MM.1S (cell line): ENCODE measurements at regions not wholly inside any gene's neighbourhood (a gene's known extent, or its start where the extent isn't known, plus 50 kb on each side); places are given as distances from the start of the nearest gene placed in this dataset.

Experiments
- DNase-seq: peaks from one replicate; pipeline ENCODE4 v3.0.0-alpha.2; 2015
- H2AFZ ChIP-seq: fragments of 300-600 bp; sonication (generic); 2 replicates; pipeline ENCODE4 v1.6.0; 2016; ENCODE audit warnings: antibody characterized with exemption, low read length
- H3F3A ChIP-seq: fragments of 300-600 bp; sonication (generic); 2 replicates; pipeline ENCODE4 v1.6.1; 2016; ENCODE audit warnings: mild to moderate bottlenecking, antibody characterized with exemption, low read length, moderate library complexity, mixed read lengths; ENCODE audit not compliant: insufficient read depth
- H3K27ac ChIP-seq: fragments of 300-600 bp; sonication (generic); 2 replicates; pipeline ENCODE4 v1.5.1; 2016; ENCODE audit warnings: mild to moderate bottlenecking, low read length
- H3K27me3 ChIP-seq: fragments of 300-600 bp; sonication (generic); replicated peaks from 2 replicates; pipeline ENCODE4 v1.6.0; 2016; ENCODE audit warnings: low read length; ENCODE audit not compliant: insufficient read depth
- H3K36me3 ChIP-seq: fragments of 300-600 bp; sonication (generic); replicated peaks from 2 replicates; pipeline ENCODE4 v1.6.1; 2016; ENCODE audit warnings: mild to moderate bottlenecking, low read length, mixed read lengths; ENCODE audit not compliant: insufficient read depth
- H3K4me1 ChIP-seq: fragments of 300-600 bp; sonication (generic); 2 replicates; pipeline ENCODE4 v1.6.1; 2016; ENCODE audit warnings: low read length, mixed read lengths
- H3K4me2 ChIP-seq: fragments of 300-600 bp; sonication (generic); 2 replicates; pipeline ENCODE4 v1.6.0; 2016; ENCODE audit warnings: low read depth, low read length
- H3K4me3 ChIP-seq: fragments of 300-600 bp; sonication (generic); 2 replicates; pipeline ENCODE4 v1.5.1; 2016; ENCODE audit warnings: low read length, mixed read lengths
- H3K79me2 ChIP-seq: fragments of 300-600 bp; sonication (generic); 2 replicates; pipeline ENCODE4 v1.6.1; 2016; ENCODE audit warnings: mixed run types, low read length, mixed read lengths
- H3K9ac ChIP-seq: fragments of 300-600 bp; sonication (generic); 2 replicates; pipeline ENCODE4 v1.6.1; 2016; ENCODE audit warnings: low read length, mixed read lengths
- H3K9me2 ChIP-seq: fragments of 300-600 bp; sonication (generic); replicated peaks from 2 replicates; pipeline ENCODE4 v1.6.1; 2016; ENCODE audit warnings: mild to moderate bottlenecking, low read length, mixed read lengths; ENCODE audit not compliant: insufficient read depth
- H3K9me3 ChIP-seq: fragments of 300-600 bp; sonication (generic); replicated peaks from 2 replicates; pipeline ENCODE4 v1.6.1; 2016; ENCODE audit warnings: mild to moderate bottlenecking, low read length, mixed read lengths; ENCODE audit not compliant: insufficient read depth
- H4K20me1 ChIP-seq: fragments of 300-600 bp; sonication (generic); 2 replicates; pipeline ENCODE4 v1.6.1; 2016; ENCODE audit warnings: mild to moderate bottlenecking, low read length, moderate library complexity, mixed read lengths; ENCODE audit not compliant: insufficient read depth
- CTCF ChIP-seq: fragments of 300-600 bp; sonication (generic); IDR thresholded peaks from 2 replicates; pipeline ENCODE4 v1.5.1; 2016; ENCODE audit warnings: antibody characterized with exemption, low read length, mixed read lengths
- EZH2 ChIP-seq: fragments of 300-600 bp; sonication (generic); optimal IDR thresholded peaks from 2 replicates; pipeline ENCODE3; 2017; ENCODE audit warnings: low read depth, mild to moderate bottlenecking, antibody characterized with exemption, low read length, mixed read lengths
- EZH2phosphoT487 ChIP-seq: fragments of 300-600 bp; sonication (generic); IDR thresholded peaks from 2 replicates; pipeline ENCODE4 v1.6.1; 2018; ENCODE audit warnings: antibody characterized with exemption, low read length

DNA sequence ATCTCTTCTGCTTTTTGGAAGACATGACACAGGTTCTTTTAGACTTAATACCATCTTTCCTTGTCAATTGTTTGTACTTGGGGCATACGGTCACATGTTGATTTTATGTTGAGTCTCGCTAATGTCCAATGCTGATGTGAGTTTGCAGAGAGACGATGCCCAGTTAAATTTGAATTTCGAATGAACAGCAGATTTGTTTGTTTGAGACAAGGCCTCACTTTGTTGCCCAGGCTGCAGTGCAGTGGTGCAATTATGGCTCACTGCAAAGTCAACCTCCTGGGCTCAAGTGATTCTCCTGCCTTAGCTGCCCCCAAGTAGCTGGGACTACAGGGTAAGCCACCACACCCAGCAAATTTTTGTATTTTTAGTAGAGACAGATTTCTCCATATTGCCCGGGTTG lies 473.5 kb downstream of the RIT2 start:
- Histone ChIP-seq H4K20me1 (no peaks in the 10 kb centered on the region), H3K79me2 (no peaks in the 10 kb centered on the region), H3K9me3 (no peaks in the 10 kb centered on the region), H3K4me1 (no peaks in the 10 kb centered on the region), H3K27ac (no peak overlapping the region), H3K36me3 (no peaks in the 10 kb centered on the region), H3K9me2 (no peaks in the 10 kb centered on the region), H2AFZ (no peak overlapping the region), H3K9ac (no peak overlapping the region), H3K27me3 (no peaks in the 10 kb centered on the region), H3K4me3 (no peak overlapping the region), H3K4me2 (no peak overlapping the region), H3F3A (no peaks in the 10 kb centered on the region)
- TF ChIP-seq EZH2phosphoT487 (no peak), EZH2 (no peak), CTCF (no peak)
- DNase-seq: no peak

GRCh38 chr18:42644729-42645131 lies 470.8 kb downstream of the RIT2 start:
- no peak for DNase-seq
- no peaks in the 10 kb centered on the region for H3K9me2 ChIP-seq

DNA sequence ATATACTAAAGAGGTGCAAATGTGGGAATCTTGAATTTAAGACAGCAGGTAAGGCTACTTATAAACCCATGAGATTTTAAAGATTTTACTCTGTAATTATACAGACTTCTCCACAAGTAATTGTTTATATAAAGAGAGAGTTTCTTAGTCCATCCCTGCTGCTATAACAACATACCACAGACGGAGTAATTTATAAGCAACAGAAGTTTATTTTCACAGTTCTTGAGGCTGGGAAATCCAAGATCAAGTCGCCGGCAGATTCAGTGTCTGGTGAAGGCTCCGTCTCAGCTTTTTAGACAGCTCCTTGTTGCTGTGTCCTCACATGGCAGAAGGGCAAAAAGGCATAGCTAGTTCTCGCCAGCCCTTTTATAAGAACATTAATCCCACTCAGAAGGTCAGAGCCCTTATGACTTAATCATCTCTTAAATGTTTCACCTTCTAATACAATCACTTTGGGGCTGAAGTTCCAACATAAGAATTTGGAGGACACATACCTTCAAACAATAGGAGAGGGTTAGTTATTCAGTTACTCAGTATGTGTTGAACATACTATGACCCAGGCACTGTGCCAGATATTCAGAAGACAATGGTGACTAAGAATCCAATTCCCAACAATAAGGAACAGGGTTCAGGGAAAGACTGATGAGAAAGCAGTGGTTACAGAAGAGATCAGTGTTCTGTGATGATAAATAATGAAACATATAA lies 466.0 kb downstream of the RIT2 start:
- H3K36me3 ChIP-seq: no peaks in the 10 kb centered on the region
- H3K4me1 ChIP-seq: no peaks in the 10 kb centered on the region
- no peak for TF ChIP-seq EZH2phosphoT487
- TF ChIP-seq EZH2: no peak
- TF ChIP-seq CTCF: no peak
- no peak overlapping the region for H3K4me2 ChIP-seq
- no peaks in the 10 kb centered on the region for H3K79me2 ChIP-seq
- H3F3A ChIP-seq: no peaks in the 10 kb centered on the region
- H3K9ac ChIP-seq: no peak overlapping the region
- H3K9me2 ChIP-seq: no peaks in the 10 kb centered on the region
- no peak overlapping the region for H3K4me3 ChIP-seq
- no peaks in the 10 kb centered on the region for H3K9me3 ChIP-seq
- H2AFZ ChIP-seq: no peak overlapping the region
- no peak overlapping the region for H3K27ac ChIP-seq
- no peaks in the 10 kb centered on the region for H4K20me1 ChIP-seq
- no peak for DNase-seq
- H3K27me3 ChIP-seq: no peaks in the 10 kb centered on the region

More at GRCh38 chr18:42644729-42645131, 470.8 kb downstream of the RIT2 start:
- no peak overlapping the region for H2AFZ ChIP-seq
- H3K4me3 ChIP-seq: no peak overlapping the region
- no peaks in the 10 kb centered on the region for H3K79me2 ChIP-seq
- no peaks in the 10 kb centered on the region for H3K36me3 ChIP-seq
- H3K4me2 ChIP-seq: no peak overlapping the region
- no peak for TF ChIP-seq EZH2phosphoT487
- no peak for TF ChIP-seq EZH2
- no peak for TF ChIP-seq CTCF
- H3F3A ChIP-seq: no peaks in the 10 kb centered on the region
- H3K27me3 ChIP-seq: no peaks in the 10 kb centered on the region
- H3K9me3 ChIP-seq: no peaks in the 10 kb centered on the region
- no peak overlapping the region for H3K9ac ChIP-seq
- no peak overlapping the region for H3K27ac ChIP-seq
- H4K20me1 ChIP-seq: no peaks in the 10 kb centered on the region
- no peaks in the 10 kb centered on the region for H3K4me1 ChIP-seq
